H9 (cell line): ENCODE measurements at regions not wholly inside any gene's neighbourhood (a gene's known extent, or its start where the extent isn't known, plus 50 kb on each side); places are given as distances from the start of the nearest gene placed in this dataset.

Experiments
- DNase-seq: peaks from one replicate; pipeline ENCODE4 v3.0.0-alpha.2; 2017
- H2AFZ ChIP-seq: one replicate; pipeline ENCODE4 v1.6.1; 2013; ENCODE audit warnings: mild to moderate bottlenecking, low read length, control low read depth, moderate library complexity
- H2AK5ac ChIP-seq: 2 replicates; pipeline ENCODE4 v1.6.1; 2013; ENCODE audit warnings: low read length, control low read depth, mixed read lengths; ENCODE audit not compliant: insufficient read length
- H2BK120ac ChIP-seq: one replicate; pipeline ENCODE4 v1.6.1; 2013; ENCODE audit warnings: low read depth, mild to moderate bottlenecking, low read length, control low read depth, inconsistent platforms; ENCODE audit not compliant: poor library complexity, severe bottlenecking
- H2BK12ac ChIP-seq: 2 replicates; pipeline ENCODE4 v1.6.1; 2013; ENCODE audit warnings: low read length, control low read depth, mixed read lengths, low read depth; ENCODE audit not compliant: insufficient read length
- H2BK15ac ChIP-seq: 2 replicates; pipeline ENCODE4 v1.6.1; 2013; ENCODE audit warnings: low read depth, low read length, control low read depth
- H2BK20ac ChIP-seq: one replicate; pipeline ENCODE4 v1.6.1; 2013; ENCODE audit warnings: low read depth, mild to moderate bottlenecking, low read length, control low read depth, inconsistent platforms; ENCODE audit not compliant: poor library complexity, severe bottlenecking
- H2BK5ac ChIP-seq: 2 replicates; pipeline ENCODE4 v1.6.1; 2013; ENCODE audit warnings: low read length, control low read depth, mixed read lengths; ENCODE audit not compliant: insufficient read length
- H3K14ac ChIP-seq: 2 replicates; pipeline ENCODE4 v1.6.1; 2013; ENCODE audit warnings: low read length, control low read depth; ENCODE audit not compliant: insufficient read depth
- H3K18ac ChIP-seq: 2 replicates; pipeline ENCODE4 v1.6.1; 2013; ENCODE audit warnings: low read depth, mild to moderate bottlenecking, mixed read lengths, low read length, control low read depth; ENCODE audit not compliant: insufficient read length
- H3K23ac ChIP-seq: 2 replicates; pipeline ENCODE4 v1.6.1; 2013; ENCODE audit warnings: low read length, control low read depth, mixed read lengths, low read depth; ENCODE audit not compliant: insufficient read length
- H3K23me2 ChIP-seq: 2 replicates; pipeline ENCODE4 v1.6.1; 2013; ENCODE audit warnings: low read depth, mild to moderate bottlenecking, mixed read lengths, low read length, control low read depth; ENCODE audit not compliant: insufficient read length, poor library complexity, severe bottlenecking
- H3K27ac ChIP-seq: 2 replicates; pipeline ENCODE4 v1.5.1; 2013; ENCODE audit warnings: low read length, control low read depth, mixed read lengths, low read depth; ENCODE audit not compliant: insufficient read length
- H3K27me3 ChIP-seq: 2 replicates; pipeline ENCODE4 v1.6.1; 2013; ENCODE audit warnings: low read length, control low read depth, inconsistent platforms; ENCODE audit not compliant: insufficient read depth
- H3K4ac ChIP-seq: 2 replicates; pipeline ENCODE4 v1.6.1; 2013; ENCODE audit warnings: low read depth, mild to moderate bottlenecking, control low read depth, inconsistent platforms, low read length, moderate library complexity
- H3K4me1 ChIP-seq: 2 replicates; pipeline ENCODE4 v1.6.1; 2013; ENCODE audit warnings: low read length, control low read depth, inconsistent platforms; ENCODE audit not compliant: insufficient read depth
- H3K4me2 ChIP-seq: 2 replicates; pipeline ENCODE4 v1.6.1; 2013; ENCODE audit warnings: low read length, control low read depth, mixed read lengths; ENCODE audit not compliant: insufficient read length, insufficient read depth
- H3K56ac ChIP-seq: 2 replicates; pipeline ENCODE4 v1.6.1; 2013; ENCODE audit warnings: low read depth, mild to moderate bottlenecking, mixed read lengths, low read length, control low read depth; ENCODE audit not compliant: insufficient read length
- H3K79me1 ChIP-seq: 2 replicates; pipeline ENCODE4 v1.6.1; 2013; ENCODE audit warnings: low read depth, mild to moderate bottlenecking, moderate library complexity, low read length, control low read depth, inconsistent platforms; ENCODE audit not compliant: insufficient read depth, poor library complexity, severe bottlenecking
- H3K79me2 ChIP-seq: 2 replicates; pipeline ENCODE4 v1.6.1; 2013; ENCODE audit warnings: low read length, control low read depth, inconsistent platforms; ENCODE audit not compliant: insufficient read depth
- H3K9ac ChIP-seq: 2 replicates; pipeline ENCODE4 v1.6.1; 2013; ENCODE audit warnings: low read length, control low read depth, mixed read lengths; ENCODE audit not compliant: insufficient read length; ENCODE audit errors: extremely low read depth
- H3K9me3 ChIP-seq: one replicate; pipeline ENCODE4 v1.6.1; 2013; ENCODE audit warnings: low read depth, low read length, inconsistent platforms; ENCODE audit not compliant: control insufficient read depth
- H3T11ph ChIP-seq: one replicate; pipeline ENCODE4 v1.6.1; 2013; ENCODE audit warnings: mild to moderate bottlenecking, low read length, control low read depth, inconsistent platforms
- H4K20me1 ChIP-seq: one replicate; pipeline ENCODE4 v1.6.1; 2013; ENCODE audit not compliant: control insufficient read depth, insufficient read length, insufficient read depth
- H4K5ac ChIP-seq: 2 replicates; pipeline ENCODE4 v1.6.1; 2013; ENCODE audit warnings: low read depth, mild to moderate bottlenecking, mixed read lengths, low read length, control low read depth; ENCODE audit not compliant: insufficient read length
- H4K8ac ChIP-seq: replicated peaks from 2 replicates; pipeline ENCODE4 v1.6.1; 2013; ENCODE audit warnings: low read length, control low read depth, mixed read lengths, low read depth; ENCODE audit not compliant: insufficient read length
- H4K91ac ChIP-seq: 2 replicates; pipeline ENCODE4 v1.6.1; 2013; ENCODE audit warnings: low read depth, mild to moderate bottlenecking, moderate library complexity, mixed read lengths, low read length, control low read depth; ENCODE audit not compliant: insufficient read length
- H3K27ac Mint-ChIP-seq, 3 experiments: 2 replicates in 2 of 3; 3 replicates in 1 of 3; pipeline ENCODE4 v1.8.0; 2020 to 2021; ENCODE audit warnings: mixed read lengths in 3 of 3, mild to moderate bottlenecking in 1 of 3, moderate library complexity in 1 of 3
- H3K27me3 Mint-ChIP-seq: 2 replicates; pipeline ENCODE4 v1.8.0; 2021; ENCODE audit warnings: low read depth, mild to moderate bottlenecking, moderate library complexity, mixed read lengths
- H3K36me3 Mint-ChIP-seq, 3 experiments: 2 replicates in 2 of 3; 3 replicates in 1 of 3; pipeline ENCODE4 v1.8.0; 2020 to 2021; ENCODE audit warnings: low read depth in 3 of 3, mixed read lengths in 3 of 3; ENCODE audit not compliant: insufficient read depth in 1 of 3
- H3K4me1 Mint-ChIP-seq, 2 experiments: 2 replicates each; pipeline ENCODE4 v1.8.0; 2020; ENCODE audit warnings: mixed read lengths in 2 of 2
- H3K4me3 Mint-ChIP-seq, 2 experiments: 2 replicates in 1 of 2; 3 replicates in 1 of 2; pipeline ENCODE4 v1.8.0; 2020 to 2021; ENCODE audit warnings: mild to moderate bottlenecking in 2 of 2, mixed read lengths in 2 of 2, moderate library complexity in 1 of 2
- H3K9me3 Mint-ChIP-seq, 2 experiments: 2 replicates in 1 of 2; 3 replicates in 1 of 2; pipeline ENCODE4 v1.8.0; 2020; ENCODE audit warnings: mild to moderate bottlenecking in 2 of 2, mixed read lengths in 2 of 2, moderate library complexity in 1 of 2
- WGBS: extraction: QIAGEN DNeasy Blood & Tissue Kit; methylation state at CpG from one replicate; pipeline ENCODE4 v1.1.7; 2013; ENCODE audit warnings: missing lambda C conversion rate, low lambda C conversion rate, mixed read lengths; ENCODE audit not compliant: insufficient read length; ENCODE audit errors: extremely low coverage; 5-methylcytosine and 5-hydroxymethylcytosine counted together
- TF ChIP-seq, protein P1 (sequence below): fragments of 200-600 bp; sonication (generic); conservative IDR thresholded peaks from 3 replicates; pipeline ENCODE4 v1.8.0; 2021; ENCODE audit warnings: antibody characterized with exemption, mild to moderate bottlenecking

DNA sequence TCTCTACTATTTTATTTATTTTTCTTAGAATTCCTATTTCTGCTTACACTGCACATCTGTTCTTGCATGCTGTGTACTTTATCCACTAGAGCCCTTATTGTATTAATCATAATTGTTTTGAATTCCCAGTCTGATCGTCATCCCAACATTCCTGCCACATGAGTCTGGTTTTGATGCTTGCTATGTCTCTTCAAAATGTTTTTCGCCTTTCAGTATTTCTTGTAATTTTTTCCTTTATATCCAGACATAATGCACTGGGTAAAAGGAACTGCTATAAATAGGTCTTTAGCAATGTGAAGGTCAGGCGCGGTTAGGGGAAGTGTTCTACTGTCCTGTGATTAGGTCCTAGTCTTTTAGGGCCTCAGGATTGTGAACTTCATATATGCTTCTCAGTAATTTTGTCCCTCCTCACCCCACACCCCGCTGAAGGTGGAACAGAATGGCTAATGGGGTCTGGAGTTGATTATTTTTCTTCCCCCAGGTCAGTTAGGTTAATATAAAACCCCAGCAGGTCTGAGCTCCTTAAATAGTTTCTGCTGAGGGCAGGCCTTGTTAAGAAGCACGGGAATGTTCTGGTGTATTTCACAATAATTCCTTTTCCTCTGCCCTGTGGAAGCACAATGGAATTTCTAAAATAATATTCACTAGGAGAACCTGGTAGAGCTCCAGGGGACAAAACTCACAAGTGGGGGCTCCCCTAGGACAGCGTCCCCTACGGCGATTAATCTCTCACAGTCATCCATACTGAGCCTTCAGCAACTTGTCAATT, 146.6 kb upstream of the TUT7 start:
- H4K8ac ChIP-seq: no peak overlapping the region
- H3K9me3 ChIP-seq: no peaks in the 10 kb centered on the region
- no peak overlapping the region for H2BK20ac ChIP-seq
- no CpG with 5 or more reads among the region's 9 CpGs for WGBS
- H3K23ac ChIP-seq: no peak overlapping the region
- H3K36me3 Mint-ChIP-seq: no peaks in the 10 kb centered on the region
- no peak overlapping the region for H4K5ac ChIP-seq
- no peak overlapping the region for H3K18ac ChIP-seq
- no peak overlapping the region for H2BK5ac ChIP-seq
- TF ChIP-seq, protein P1, sequence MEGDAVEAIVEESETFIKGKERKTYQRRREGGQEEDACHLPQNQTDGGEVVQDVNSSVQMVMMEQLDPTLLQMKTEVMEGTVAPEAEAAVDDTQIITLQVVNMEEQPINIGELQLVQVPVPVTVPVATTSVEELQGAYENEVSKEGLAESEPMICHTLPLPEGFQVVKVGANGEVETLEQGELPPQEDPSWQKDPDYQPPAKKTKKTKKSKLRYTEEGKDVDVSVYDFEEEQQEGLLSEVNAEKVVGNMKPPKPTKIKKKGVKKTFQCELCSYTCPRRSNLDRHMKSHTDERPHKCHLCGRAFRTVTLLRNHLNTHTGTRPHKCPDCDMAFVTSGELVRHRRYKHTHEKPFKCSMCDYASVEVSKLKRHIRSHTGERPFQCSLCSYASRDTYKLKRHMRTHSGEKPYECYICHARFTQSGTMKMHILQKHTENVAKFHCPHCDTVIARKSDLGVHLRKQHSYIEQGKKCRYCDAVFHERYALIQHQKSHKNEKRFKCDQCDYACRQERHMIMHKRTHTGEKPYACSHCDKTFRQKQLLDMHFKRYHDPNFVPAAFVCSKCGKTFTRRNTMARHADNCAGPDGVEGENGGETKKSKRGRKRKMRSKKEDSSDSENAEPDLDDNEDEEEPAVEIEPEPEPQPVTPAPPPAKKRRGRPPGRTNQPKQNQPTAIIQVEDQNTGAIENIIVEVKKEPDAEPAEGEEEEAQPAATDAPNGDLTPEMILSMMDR: no peak
- no peak overlapping the region for H2BK120ac ChIP-seq
- H2AK5ac ChIP-seq: no peak overlapping the region
- H3K9me3 Mint-ChIP-seq: no peaks in the 10 kb centered on the region; a peak in 1 of 5 replicates
- H2BK12ac ChIP-seq: no peak overlapping the region
- H4K20me1 ChIP-seq: no peaks in the 10 kb centered on the region
- no peak overlapping the region for H3K27ac Mint-ChIP-seq
- no peaks in the 10 kb centered on the region for H3K27me3 Mint-ChIP-seq
- no peaks in the 10 kb centered on the region for H3K23me2 ChIP-seq
- no peak overlapping the region for H3K27ac ChIP-seq
- H3K4me1 Mint-ChIP-seq: no peaks in the 10 kb centered on the region
- no peak for DNase-seq
- H3K4me2 ChIP-seq: no peak overlapping the region
- no peak overlapping the region for H3K9ac ChIP-seq
- H3T11ph ChIP-seq: no peak overlapping the region
- H4K91ac ChIP-seq: no peak overlapping the region
- H3K4ac ChIP-seq: no peak overlapping the region
- H2AFZ ChIP-seq: no peak overlapping the region
- no peak overlapping the region for H2BK15ac ChIP-seq
- H3K4me3 Mint-ChIP-seq: no peak overlapping the region
- no peaks in the 10 kb centered on the region for H3K79me2 ChIP-seq
- H3K27me3 ChIP-seq: no peaks in the 10 kb centered on the region
- no peaks in the 10 kb centered on the region for H3K79me1 ChIP-seq
- no peaks in the 10 kb centered on the region for H3K4me1 ChIP-seq
- H3K56ac ChIP-seq: no peak overlapping the region
- no peak overlapping the region for H3K14ac ChIP-seq
